ENCODE measurements at regions not wholly inside any gene's neighbourhood (a gene's known extent, or its start where the extent isn't known, plus 50 kb on each side); places are given as distances from the start of the nearest gene placed in this dataset.

GRCh38 chr13:28583651-28584091 is 75.3 kb upstream of the POMP start:
- no peak for ATAC-seq
- no peak for TF ChIP-seq CTCF (IDR thresholded peaks at IDR 0.05)

GRCh38 chr13:28582892-28583240 is 76.1 kb upstream of the POMP start:
- no peaks in the 10 kb centered on the region for H3K36me3 ChIP-seq
- H3K4me3 ChIP-seq: no peak overlapping the region
- peaks cover 0 to 20% (median 0%) of the 10 kb centered on the region in 9 donors for H3K4me1 ChIP-seq
- WGBS, 2 donors: 76 to 83% methylated on average over 8 of the region's 8 CpGs
- ATAC-seq (no peak), DNase-seq (no peak)
- TF ChIP-seq CTCF (IDR thresholded peaks at IDR 0.05): no peak
- H3K27ac ChIP-seq: no peak overlapping the region
- intact Hi-C loops (cut with DNase I): no loop called here
- H3K9me3 ChIP-seq: no peaks in the 10 kb centered on the region
- H3K27me3 ChIP-seq: peaks cover 0 to 9% (median 3%) of the 10 kb centered on the region in 7 donors

More at GRCh38 chr13:28583651-28584091, 75.3 kb upstream of the POMP start:
- no peaks in the 10 kb centered on the region for H3K9me3 ChIP-seq
- intact Hi-C loops (cut with DNase I): no loop called here
- H3K27ac ChIP-seq: no peak overlapping the region
- H3K4me3 ChIP-seq: no peak overlapping the region
- peaks cover 0 to 9% (median 3%) of the 10 kb centered on the region in 7 donors for H3K27me3 ChIP-seq
- 43 to 47% methylated on average over 19 of the region's 19 CpGs for WGBS, 2 donors
- no peak for DNase-seq
- H3K4me1 ChIP-seq: peaks cover 0 to 24% (median 0%) of the 10 kb centered on the region in 9 donors
- H3K36me3 ChIP-seq: no peaks in the 10 kb centered on the region

DNA sequence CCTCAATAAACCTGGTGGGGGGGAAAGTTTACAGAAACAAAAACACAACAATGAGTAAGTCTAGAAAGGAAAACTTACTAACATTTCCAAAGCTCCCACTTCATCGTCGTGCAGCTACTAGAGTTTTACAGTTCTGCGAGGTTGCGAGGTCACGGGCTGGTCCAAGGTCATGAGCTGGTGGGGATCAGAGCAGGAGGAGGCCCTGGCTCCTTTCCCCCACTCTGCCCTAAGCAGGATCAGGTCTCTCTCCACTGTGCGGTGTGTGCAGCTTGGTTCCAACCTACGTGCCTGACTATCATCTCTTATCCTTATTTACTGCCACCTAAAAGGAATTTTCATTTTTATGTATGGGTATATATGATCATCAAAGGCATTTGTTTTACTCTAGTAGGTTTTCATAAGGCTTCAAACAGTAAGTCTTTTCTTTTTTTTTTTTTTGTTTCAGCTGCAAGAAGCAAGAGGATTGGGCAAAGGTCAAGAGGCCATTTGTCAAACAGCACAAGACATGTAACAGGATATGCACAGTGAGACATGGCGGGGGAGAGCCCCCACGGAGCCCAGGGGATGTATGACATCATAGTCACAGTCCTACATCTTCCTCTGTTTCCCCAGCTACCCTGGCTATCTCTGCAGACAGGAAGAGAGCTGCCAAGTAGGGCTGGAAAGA is 76.6 kb upstream of the POMP start:
- no peak for TF ChIP-seq CTCF (IDR thresholded peaks at IDR 0.05)
- ATAC-seq (peak in 2 of 8 donors; percentile 34 to 39), DNase-seq (no peak)
- Histone ChIP-seq H3K4me3 (no peak overlapping the region), H3K4me1 (peaks cover 0 to 18% (median 0%) of the 10 kb centered on the region in 9 donors), H3K9me3 (no peaks in the 10 kb centered on the region), H3K27ac (no peak overlapping the region), H3K27me3 (peaks cover 0 to 10% (median 3%) of the 10 kb centered on the region in 7 donors), H3K36me3 (no peaks in the 10 kb centered on the region)
- intact Hi-C loops (cut with DNase I): no loop called here
- 80 to 83% methylated on average over 9 of the region's 9 CpGs for WGBS, 2 donors

DNA sequence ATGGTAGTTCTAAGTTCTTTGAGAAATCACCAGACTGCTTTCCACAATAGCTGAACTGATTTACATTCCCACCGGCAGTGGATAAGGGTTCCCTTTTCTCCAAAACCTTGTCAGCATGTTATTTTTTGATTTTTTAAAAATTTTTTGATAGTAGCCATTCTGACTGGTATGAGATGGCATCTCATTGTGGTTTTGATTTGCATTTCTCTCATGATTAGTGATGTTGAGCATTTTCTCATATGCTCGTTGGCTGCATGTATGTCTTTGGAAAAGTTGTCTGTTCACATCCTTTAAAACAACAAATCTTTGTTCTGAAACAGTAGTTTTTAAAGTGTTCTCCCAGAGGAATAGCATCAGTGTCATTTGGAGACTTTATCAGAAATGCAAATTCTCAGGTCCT is 77.5 kb upstream of the POMP start:
- intact Hi-C loops (cut with DNase I): loop anchor here in 1 of 10 donors (2.0 kb wide), 1 partner anchor 17 kb away; no protein-coding TSS in a partner anchor
- no peak for ATAC-seq

More for the DNA sequence above, 77.5 kb upstream of the POMP start:
- peaks cover 0 to 18% (median 0%) of the 10 kb centered on the region in 9 donors for H3K4me1 ChIP-seq
- H3K9me3 ChIP-seq: no peaks in the 10 kb centered on the region
- 95 to 98% methylated on average over 2 of the region's 2 CpGs for WGBS, 2 donors
- no peak overlapping the region for H3K4me3 ChIP-seq
- DNase-seq: no peak
- TF ChIP-seq CTCF (IDR thresholded peaks at IDR 0.05): no peak
- H3K36me3 ChIP-seq: no peaks in the 10 kb centered on the region
- H3K27ac ChIP-seq: no peak overlapping the region
- peaks cover 0 to 15% (median 3%) of the 10 kb centered on the region in 7 donors for H3K27me3 ChIP-seq
